ENCODE measurements at regions not wholly inside any gene's neighbourhood (a gene's known extent, or its start where the extent isn't known, plus 50 kb on each side); places are given as distances from the start of the nearest gene placed in this dataset.
"Not testable (repeated sequence)": the region's sequence is repeated elsewhere in the genome, so short reads cannot be mapped to it uniquely, and the experiment has no call there.

- no peak overlapping the region for H3K9ac ChIP-seq (ENCODE audit: low read length)
- no peaks in the 10 kb centered on the region for H3K9me3 ChIP-seq (ENCODE audit: low read length)
- H3K36me3 ChIP-seq (ENCODE audit: low read depth, low read length), result no peaks in the 10 kb centered on the region
- no peak overlapping the region for H3K4me3 ChIP-seq (ENCODE audit: low read length)
- CTCF ChIA-PET, result no interaction called here
- H2AFZ ChIP-seq (ENCODE audit: low read length), result no peak overlapping the region
- no peak overlapping the region for H3K4me2 ChIP-seq (ENCODE audit: low read length)
- no peaks in the 10 kb centered on the region for H3K9me2 ChIP-seq (replicated peaks; ENCODE audit: low read length)
- H3K27me3 ChIP-seq (ENCODE audit: low read length), result no peaks in the 10 kb centered on the region
- POLR2A ChIA-PET (ENCODE audit: unreplicated experiment), result no interaction called here
- DNase-seq (no peak), ATAC-seq (no peak)
- no peak overlapping the region for H3K27ac ChIP-seq (ENCODE audit: low read length)
- H3F3A ChIP-seq (ENCODE audit: low read length, unreplicated experiment), result no peaks in the 10 kb centered on the region
- TF ChIP-seq EZH2 (IDR thresholded peaks at IDR 0.05; ENCODE audit: low read length, unreplicated experiment) (no peak), EZH2phosphoT487 (IDR thresholded peaks at IDR 0.05; ENCODE audit: borderline replicate concordance, low read length) (no peak), CTCF (conservative IDR thresholded peaks at IDR 0.05; ENCODE audit: low read depth, low read length) (no peak)
- H3K4me1 ChIP-seq (ENCODE audit: insufficient read depth, low read length), result no peaks in the 10 kb centered on the region
- intact Hi-C loops (cut with micrococcal nuclease), result no loop called here
- no TSS peak for BruUV-seq (replicated peaks)
- no peaks in the 10 kb centered on the region for H3K79me2 ChIP-seq (ENCODE audit: low read length)
- no peaks in the 10 kb centered on the region for H4K20me1 ChIP-seq (ENCODE audit: low read length)
Observed at GRCh38 chr4:100630341-100630740, 112.5 kb upstream of the EMCN start.

GRCh38 chr4:100609810-100610209 is 92.0 kb upstream of the EMCN start:
- Histone ChIP-seq H3K9me3 (ENCODE audit: low read length) (no peaks in the 10 kb centered on the region), H3K36me3 (ENCODE audit: low read depth, low read length) (no peaks in the 10 kb centered on the region), H3K27ac (ENCODE audit: low read length) (no peak overlapping the region), H3K79me2 (ENCODE audit: low read length) (no peaks in the 10 kb centered on the region), H3F3A (ENCODE audit: low read length, unreplicated experiment) (no peaks in the 10 kb centered on the region), H4K20me1 (ENCODE audit: low read length) (no peaks in the 10 kb centered on the region), H3K4me2 (ENCODE audit: low read length) (no peak overlapping the region), H3K9ac (ENCODE audit: low read length) (no peak overlapping the region), H2AFZ (ENCODE audit: low read length) (no peak overlapping the region), H3K4me1 (ENCODE audit: insufficient read depth, low read length) (no peaks in the 10 kb centered on the region), H3K4me3 (ENCODE audit: low read length) (no peak overlapping the region), H3K27me3 (ENCODE audit: low read length) (no peaks in the 10 kb centered on the region), H3K9me2 (replicated peaks; ENCODE audit: low read length) (no peaks in the 10 kb centered on the region)
- intact Hi-C loops (cut with micrococcal nuclease), result no loop called here
- TF ChIP-seq EZH2 (IDR thresholded peaks at IDR 0.05; ENCODE audit: low read length, unreplicated experiment) (no peak), CTCF (conservative IDR thresholded peaks at IDR 0.05; ENCODE audit: low read depth, low read length) (no peak), EZH2phosphoT487 (IDR thresholded peaks at IDR 0.05; ENCODE audit: borderline replicate concordance, low read length) (no peak)
- CTCF ChIA-PET, result no interaction called here
- DNase-seq, result no peak
- no peak for ATAC-seq
- POLR2A ChIA-PET (ENCODE audit: unreplicated experiment), result no interaction called here
- BruUV-seq (replicated peaks), result no TSS peak

GRCh38 chr4:100608651-100609050 is 90.8 kb upstream of the EMCN start:
- DNase-seq; H3K27ac ChIP-seq (ENCODE audit: low read length); H3K4me1 ChIP-seq (ENCODE audit: insufficient read depth, low read length); H3K9ac ChIP-seq (ENCODE audit: low read length); H3F3A ChIP-seq (ENCODE audit: low read length, unreplicated experiment); H2AFZ ChIP-seq (ENCODE audit: low read length); H3K79me2 ChIP-seq (ENCODE audit: low read length); intact Hi-C loops (cut with micrococcal nuclease); H3K4me2 ChIP-seq (ENCODE audit: low read length); ATAC-seq; H3K36me3 ChIP-seq (ENCODE audit: low read depth, low read length); H3K9me2 ChIP-seq (replicated peaks; ENCODE audit: low read length); H3K4me3 ChIP-seq (ENCODE audit: low read length); H3K27me3 ChIP-seq (ENCODE audit: low read length); H3K9me3 ChIP-seq (ENCODE audit: low read length); BruUV-seq (replicated peaks); H4K20me1 ChIP-seq (ENCODE audit: low read length); CTCF ChIA-PET: not testable (repeated sequence)
- POLR2A ChIA-PET (ENCODE audit: unreplicated experiment), result interaction anchor here (0.7 kb wide), 1 partner anchor 43 kb away, joined by 3 read pairs; no protein-coding TSS in a partner anchor
